ENCODE measurements at regions not wholly inside any gene's neighbourhood (a gene's known extent, or its start where the extent isn't known, plus 50 kb on each side); places are given as distances from the start of the nearest gene placed in this dataset.

DNA sequence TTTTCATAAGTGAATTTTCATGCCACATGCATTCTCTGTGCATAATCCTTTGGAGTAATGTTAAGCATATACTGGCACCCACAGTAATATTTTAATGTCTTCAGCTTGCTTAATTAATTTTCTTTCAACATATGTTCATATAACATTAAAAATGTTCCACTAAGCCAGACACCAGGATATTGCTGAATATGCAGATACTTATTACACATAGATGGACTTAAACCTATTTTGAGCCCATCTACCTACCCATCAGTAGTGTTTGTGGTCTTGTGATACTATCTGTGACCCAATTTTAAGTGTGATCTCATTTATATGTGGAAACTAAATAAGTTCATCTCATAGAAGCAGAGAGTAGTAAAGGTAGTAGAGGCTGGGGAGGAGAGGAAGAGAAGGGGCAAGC, 379.5 kb upstream of the JAG1 start:
- no peak for DNase-seq (ENCODE audit: low read depth in 1 of 2, low spot score in 2 of 2)

More for the DNA sequence above, 379.5 kb upstream of the JAG1 start:
- Histone ChIP-seq H3K4me2 (ENCODE audit: insufficient read depth in 1 of 2, low read depth in 2 of 2, low read length in 2 of 2) (no peak overlapping the region), H2BK20ac (ENCODE audit: low read length) (no peak overlapping the region), H2BK15ac (ENCODE audit: low read length) (no peak overlapping the region), H3K79me1 (ENCODE audit: low read depth, low read length) (no peaks in the 10 kb centered on the region), H4K91ac (replicated peaks; ENCODE audit: insufficient read length, low read length) (no peak overlapping the region), H3K4me1 (replicated peaks in 1 of 4; ENCODE audit: control insufficient read depth in 3 of 4, insufficient read depth in 4 of 4, low read length in 3 of 4) (no peaks in the 10 kb centered on the region), H4K20me1 (replicated peaks in 1 of 2; ENCODE audit: control insufficient read depth in 1 of 2, insufficient read depth in 2 of 2, low read length in 2 of 2) (no peaks in the 10 kb centered on the region), H2BK5ac (ENCODE audit: low read depth, low read length) (no peak overlapping the region), H3K4me3 (ENCODE audit: extremely low read depth in 1 of 4, insufficient read depth in 2 of 4, low read depth in 3 of 4, low read length in 4 of 4) (no peak overlapping the region), H3K36me3 (ENCODE audit: control insufficient read depth in 2 of 4, insufficient read depth in 4 of 4, low read length in 3 of 4) (no peaks in the 10 kb centered on the region), H3K23ac (ENCODE audit: insufficient read length) (no peak overlapping the region), H3K9me3 (ENCODE audit: insufficient read depth in 2 of 2, low read depth in 1 of 2, low read length in 1 of 2) (no peaks in the 10 kb centered on the region), H3K18ac (ENCODE audit: extremely low read depth, low read length) (no peak overlapping the region), H2AFZ (ENCODE audit: low read length) (no peak overlapping the region), H2BK120ac (replicated peaks; ENCODE audit: low read depth, low read length) (no peak overlapping the region), H4K5ac (ENCODE audit: insufficient read length, low read depth, low read length) (no peak overlapping the region), H2AK5ac (ENCODE audit: low read depth, low read length) (no peak overlapping the region), H4K8ac (ENCODE audit: extremely low read depth, insufficient read depth, low read length) (no peak overlapping the region), H3K79me2 (ENCODE audit: control insufficient read depth in 1 of 2, insufficient read depth in 2 of 2, low read length in 2 of 2) (no peaks in the 10 kb centered on the region), H3K56ac (replicated peaks; ENCODE audit: insufficient read length, low read depth, low read length) (no peak overlapping the region), H3K4ac (replicated peaks; ENCODE audit: insufficient read length, low read depth, low read length) (no peak overlapping the region), H3K27me3 (replicated peaks in 1 of 4; ENCODE audit: control insufficient read depth in 3 of 4, extremely low read depth in 1 of 4, insufficient read depth in 3 of 4, low read length in 3 of 4) (no peaks in the 10 kb centered on the region), H2BK12ac (ENCODE audit: low read depth, low read length) (no peak overlapping the region), H3K23me2 (ENCODE audit: low read depth, low read length) (no peaks in the 10 kb centered on the region), H3K27ac (ENCODE audit: low read depth, low read length) (no peak overlapping the region), H3K14ac (ENCODE audit: insufficient read length) (no peak overlapping the region), H3K9ac (replicated peaks in 1 of 4; ENCODE audit: extremely low read depth in 1 of 4, low read depth in 3 of 4, low read length in 3 of 4) (no peak overlapping the region)
- POLR2A ChIA-PET (ENCODE audit: partially characterized antibody) = no interaction called here
- CTCF ChIA-PET (ENCODE audit: partially characterized antibody) = interaction anchor here (0.6 to 0.9 kb wide), 2 partner anchors 151 to 377 kb away, joined by 3 read pairs; no protein-coding TSS in a partner anchor
- TF ChIP-seq RFX5 (IDR thresholded peaks at IDR 0.05; ENCODE audit: borderline replicate concordance, low read depth, low read length) = no peak
- no peak for TF ChIP-seq SP2 (IDR thresholded peaks at IDR 0.05; ENCODE audit: low read length)
- no peak for TF ChIP-seq NRF1 (IDR thresholded peaks at IDR 0.05; ENCODE audit: low read depth, low read length)
- TF ChIP-seq EP300 (IDR thresholded peaks at IDR 0.05; ENCODE audit: borderline replicate concordance in 1 of 2, low read depth in 2 of 2, low read length in 2 of 2) = no peak
- no peak for TF ChIP-seq CTCF (IDR thresholded peaks at IDR 0.05; ENCODE audit: control extremely low read depth in 1 of 3, insufficient read depth in 1 of 3, low read depth in 1 of 3, low read length in 3 of 3)
- no peak for TF ChIP-seq ZNF274 (IDR thresholded peaks at IDR 0.05; ENCODE audit: borderline replicate concordance, extremely low read depth, low read length)
- TF ChIP-seq KDM4A (IDR thresholded peaks at IDR 0.05; ENCODE audit: low read depth, low read length, severe bottlenecking) = no peak
- no peak for FAIRE-seq

Data from H1 (cell line).